GM12874 (cell line): ENCODE measurements at regions not wholly inside any gene's neighbourhood (a gene's known extent, or its start where the extent isn't known, plus 50 kb on each side); places are given as distances from the start of the nearest gene placed in this dataset.

Experiments
- TF ChIP-seq, protein P1 (sequence below): IDR thresholded peaks from 2 replicates; pipeline ENCODE4 v1.5.1; 2011; ENCODE audit warnings: low read depth, mild to moderate bottlenecking, control low read depth, low read length, moderate library complexity; ENCODE audit not compliant: insufficient read depth

GRCh38 chr13:89401264-89401675, 1730.1 kb downstream of the SLITRK5 start:
- TF ChIP-seq, protein P1, sequence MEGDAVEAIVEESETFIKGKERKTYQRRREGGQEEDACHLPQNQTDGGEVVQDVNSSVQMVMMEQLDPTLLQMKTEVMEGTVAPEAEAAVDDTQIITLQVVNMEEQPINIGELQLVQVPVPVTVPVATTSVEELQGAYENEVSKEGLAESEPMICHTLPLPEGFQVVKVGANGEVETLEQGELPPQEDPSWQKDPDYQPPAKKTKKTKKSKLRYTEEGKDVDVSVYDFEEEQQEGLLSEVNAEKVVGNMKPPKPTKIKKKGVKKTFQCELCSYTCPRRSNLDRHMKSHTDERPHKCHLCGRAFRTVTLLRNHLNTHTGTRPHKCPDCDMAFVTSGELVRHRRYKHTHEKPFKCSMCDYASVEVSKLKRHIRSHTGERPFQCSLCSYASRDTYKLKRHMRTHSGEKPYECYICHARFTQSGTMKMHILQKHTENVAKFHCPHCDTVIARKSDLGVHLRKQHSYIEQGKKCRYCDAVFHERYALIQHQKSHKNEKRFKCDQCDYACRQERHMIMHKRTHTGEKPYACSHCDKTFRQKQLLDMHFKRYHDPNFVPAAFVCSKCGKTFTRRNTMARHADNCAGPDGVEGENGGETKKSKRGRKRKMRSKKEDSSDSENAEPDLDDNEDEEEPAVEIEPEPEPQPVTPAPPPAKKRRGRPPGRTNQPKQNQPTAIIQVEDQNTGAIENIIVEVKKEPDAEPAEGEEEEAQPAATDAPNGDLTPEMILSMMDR, result no peak

DNA sequence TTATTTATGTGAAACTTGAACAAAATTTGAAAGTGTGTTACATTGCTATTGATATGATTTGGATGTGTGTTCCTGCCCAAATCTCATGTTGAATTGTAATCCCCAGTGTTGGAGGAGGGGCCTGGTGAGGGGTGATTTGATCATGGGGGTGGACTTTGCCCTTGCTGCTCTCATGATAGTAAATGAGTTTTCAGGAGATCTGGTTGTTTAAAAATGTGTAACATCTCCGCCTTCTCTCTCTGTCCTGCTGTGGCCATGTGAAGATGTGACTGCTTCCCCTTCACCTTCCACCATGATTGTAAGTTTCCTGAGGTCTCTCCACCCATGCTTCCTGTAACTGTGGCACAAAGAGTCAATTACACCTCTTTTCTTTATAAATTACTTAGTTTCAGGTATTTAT, 1731.0 kb downstream of the SLITRK5 start:
- TF ChIP-seq, protein P1, result no peak

- TF ChIP-seq, protein P1, result no peak
Observed at GRCh38 chr13:89407357-89407756, 1736.2 kb downstream of the SLITRK5 start.

GRCh38 chr13:89432997-89433396, 1761.8 kb downstream of the SLITRK5 start:
- TF ChIP-seq, protein P1, result no peak

DNA sequence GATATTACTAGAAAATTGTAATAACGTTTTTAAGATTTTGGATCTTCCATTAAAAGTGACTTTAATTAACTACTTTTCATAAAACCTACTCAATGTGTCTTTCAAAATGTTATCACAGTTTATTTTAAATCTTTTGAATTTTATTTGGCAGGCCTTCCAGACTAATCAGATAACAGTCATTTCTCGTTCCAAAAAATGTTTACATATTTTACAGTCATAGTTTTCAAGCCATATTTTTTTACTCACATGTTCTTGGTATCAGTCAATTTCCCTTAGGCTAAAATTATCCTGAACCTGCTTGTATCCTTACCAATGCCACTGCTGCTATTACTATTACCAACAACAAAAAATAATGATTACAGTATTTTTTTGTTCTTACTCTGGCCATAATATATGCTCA, 1783.5 kb downstream of the SLITRK5 start:
- TF ChIP-seq, protein P1, result no peak

DNA sequence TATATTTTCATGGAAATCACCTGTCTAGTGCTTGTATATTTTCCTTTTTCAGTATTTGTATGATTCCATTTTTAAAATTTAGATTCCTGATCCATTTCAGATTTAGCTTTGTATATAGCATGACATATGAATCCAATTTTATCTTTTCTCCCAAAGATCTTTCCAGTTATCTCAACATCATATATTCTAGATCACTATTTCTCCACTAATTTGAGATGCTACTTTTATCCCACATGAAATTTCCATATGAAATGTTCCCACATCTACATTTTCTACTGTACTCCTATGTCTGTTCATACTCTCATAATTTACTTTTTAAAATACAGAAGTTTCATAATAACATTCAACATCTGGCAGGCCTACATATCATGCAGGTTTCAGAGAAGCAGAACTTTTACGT, 1784.1 kb downstream of the SLITRK5 start:
- TF ChIP-seq, protein P1, result no peak

DNA sequence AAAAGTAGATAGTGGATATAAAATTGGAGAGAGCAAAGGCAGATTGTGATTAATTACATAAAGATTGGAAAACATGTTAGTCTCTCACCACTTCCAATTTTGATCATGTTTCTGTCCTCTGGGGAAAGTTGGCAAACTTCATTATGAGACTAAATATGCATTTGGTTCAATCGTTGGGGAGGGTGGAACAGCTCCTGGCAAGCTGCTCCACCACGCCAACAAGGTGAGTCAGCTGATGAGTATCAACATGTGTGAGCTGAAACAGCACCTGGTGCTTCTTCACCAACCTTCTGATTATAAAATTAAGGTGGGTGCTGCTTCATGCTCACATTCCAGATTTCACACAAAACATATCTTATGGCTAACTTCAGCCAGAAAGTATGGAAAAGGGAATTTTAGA, 1784.6 kb downstream of the SLITRK5 start:
- TF ChIP-seq, protein P1, result no peak

GRCh38 chr13:89457977-89458376, 1786.8 kb downstream of the SLITRK5 start:
- TF ChIP-seq, protein P1, result no peak
